Keratinocyte (primary cell): ENCODE measurements at regions not wholly inside any gene's neighbourhood (a gene's known extent, or its start where the extent isn't known, plus 50 kb on each side); places are given as distances from the start of the nearest gene placed in this dataset.

Experiments used
- DNase-seq: peaks from one replicate; pipeline ENCODE4 v3.0.0-alpha.2; 2011; ENCODE audit warnings: low read depth, missing footprints, low spot score
- FAIRE-seq: peaks from 2 replicates; lab custom pipeline; 2011; peaks lifted over from hg19 to GRCh38; lab: Jason Lieb, UNC
- H2AFZ ChIP-seq: 2 replicates; pipeline ENCODE4 v1.6.0; 2012; ENCODE audit warnings: low read length, control low read depth, inconsistent platforms; ENCODE audit not compliant: control insufficient read depth
- H3K27ac ChIP-seq: 2 replicates; pipeline ENCODE4 v1.5.1; 2011; ENCODE audit warnings: low read length; ENCODE audit not compliant: control insufficient read depth, insufficient read depth
- H3K27me3 ChIP-seq: 3 replicates; pipeline ENCODE4 v1.6.0; 2011; ENCODE audit warnings: low read length; ENCODE audit not compliant: control insufficient read depth, insufficient read depth; ENCODE audit errors: extremely low read depth
- H3K36me3 ChIP-seq, 2 experiments: 2 replicates in 1 of 2; 3 replicates in 1 of 2; pipeline ENCODE4 v1.5.1; 2011; ENCODE audit warnings: low read length in 2 of 2, mild to moderate bottlenecking in 1 of 2; ENCODE audit not compliant: control insufficient read depth in 2 of 2, insufficient read depth in 2 of 2; ENCODE audit errors: extremely low read depth in 1 of 2
- H3K4me1 ChIP-seq: 3 replicates; pipeline ENCODE4 v1.5.1; 2011; ENCODE audit warnings: low read length; ENCODE audit not compliant: control insufficient read depth, insufficient read depth; ENCODE audit errors: extremely low read depth
- H3K4me2 ChIP-seq: 3 replicates; pipeline ENCODE4 v1.6.0; 2011; ENCODE audit warnings: low read depth, low read length; ENCODE audit not compliant: control insufficient read depth, insufficient read depth; ENCODE audit errors: extremely low read depth
- H3K4me3 ChIP-seq, 3 experiments: fragments of 200-600 bp in 1 of 3; sonication (generic) in 1 of 3; 2 replicates in 2 of 3; 3 replicates in 1 of 3; pipeline ENCODE4 v1.5.1; 2011 to 2016; ENCODE audit warnings: low read length in 3 of 3, mild to moderate bottlenecking in 3 of 3, control low read depth in 2 of 3, inconsistent platforms in 1 of 3, low read depth in 1 of 3, mixed read lengths in 1 of 3, mixed run types in 1 of 3, moderate library complexity in 1 of 3; ENCODE audit not compliant: control insufficient read depth in 2 of 3, insufficient read depth in 2 of 3; ENCODE audit errors: extremely low read depth in 1 of 3
- H3K79me2 ChIP-seq: 2 replicates; pipeline ENCODE4 v1.6.0; 2012; ENCODE audit warnings: low read length; ENCODE audit not compliant: control insufficient read depth, insufficient read depth
- H3K9ac ChIP-seq: 3 replicates; pipeline ENCODE4 v1.6.0; 2011; ENCODE audit warnings: low read length; ENCODE audit not compliant: control insufficient read depth, insufficient read depth; ENCODE audit errors: extremely low read depth
- H3K9me1 ChIP-seq: 3 replicates; pipeline ENCODE4 v1.6.0; 2011; ENCODE audit warnings: low read length; ENCODE audit not compliant: control insufficient read depth, insufficient read depth; ENCODE audit errors: extremely low read depth
- H3K9me3 ChIP-seq: 2 replicates; pipeline ENCODE4 v1.5.1; 2012; ENCODE audit warnings: low read depth, low read length; ENCODE audit not compliant: control insufficient read depth
- H4K20me1 ChIP-seq: 3 replicates; pipeline ENCODE4 v1.6.0; 2011; ENCODE audit warnings: low read length; ENCODE audit not compliant: control insufficient read depth, insufficient read depth; ENCODE audit errors: extremely low read depth
- EZH2 ChIP-seq: IDR thresholded peaks from one replicate; pipeline ENCODE4 v1.6.1; 2012; ENCODE audit warnings: inconsistent platforms, mild to moderate bottlenecking, low read length, moderate library complexity
- dilution Hi-C: fragments of 300-500 bp; cut with MboI; formaldehyde crosslinking; loops from one replicate; pipeline ENCODE4 v1.7.0; 2020; ENCODE audit warnings: low sequenced_read_pairs; ENCODE audit not compliant: extremely low pct_ligation_motif_present
- TF ChIP-seq, protein P1 (sequence below), 3 experiments: IDR thresholded peaks in 1 of 3; conservative IDR thresholded peaks in 1 of 3; optimal IDR thresholded peaks in 1 of 3; 2 replicates in 2 of 3; 3 replicates in 1 of 3; pipeline versions ENCODE3 to v1.5.1; 2011; ENCODE audit warnings: low read length in 3 of 3, mild to moderate bottlenecking in 3 of 3, moderate library complexity in 2 of 3, control low read depth in 1 of 3, inconsistent platforms in 1 of 3; ENCODE audit not compliant: insufficient read depth in 2 of 3; ENCODE audit errors: extremely low read depth in 1 of 3

DNA sequence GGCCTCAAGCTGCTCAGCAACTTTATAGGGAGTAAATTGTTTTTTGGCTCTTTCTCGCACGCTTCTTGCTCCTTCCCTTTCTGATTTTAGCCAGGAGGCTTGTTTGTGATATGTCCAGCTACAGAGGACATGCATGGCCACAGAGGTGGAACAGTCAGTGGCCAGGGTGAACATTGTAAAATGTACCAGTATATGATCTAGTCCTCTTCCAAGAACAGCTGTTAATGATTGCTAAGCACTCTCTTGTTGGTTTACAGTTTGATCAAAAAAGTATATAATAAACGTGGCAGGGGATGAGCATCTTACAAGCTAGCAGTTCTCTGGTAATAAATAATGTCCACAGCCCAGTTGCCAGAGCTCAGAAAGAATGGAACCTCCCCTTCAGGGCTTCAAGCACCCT lies 461.7 kb upstream of the DYNLRB2 start:
- Histone ChIP-seq H3K9ac (no peak overlapping the region), H3K36me3 (no peaks in the 10 kb centered on the region), H3K9me3 (no peaks in the 10 kb centered on the region), H3K4me1 (no peaks in the 10 kb centered on the region), H4K20me1 (no peaks in the 10 kb centered on the region), H3K79me2 (no peaks in the 10 kb centered on the region), H3K9me1 (no peaks in the 10 kb centered on the region), H3K4me3 (no peak overlapping the region), H2AFZ (no peak overlapping the region), H3K27me3 (no peaks in the 10 kb centered on the region), H3K4me2 (no peak overlapping the region), H3K27ac (no peak overlapping the region)
- DNase-seq = no peak
- dilution Hi-C loops = no loop called here
- TF ChIP-seq, protein P1, sequence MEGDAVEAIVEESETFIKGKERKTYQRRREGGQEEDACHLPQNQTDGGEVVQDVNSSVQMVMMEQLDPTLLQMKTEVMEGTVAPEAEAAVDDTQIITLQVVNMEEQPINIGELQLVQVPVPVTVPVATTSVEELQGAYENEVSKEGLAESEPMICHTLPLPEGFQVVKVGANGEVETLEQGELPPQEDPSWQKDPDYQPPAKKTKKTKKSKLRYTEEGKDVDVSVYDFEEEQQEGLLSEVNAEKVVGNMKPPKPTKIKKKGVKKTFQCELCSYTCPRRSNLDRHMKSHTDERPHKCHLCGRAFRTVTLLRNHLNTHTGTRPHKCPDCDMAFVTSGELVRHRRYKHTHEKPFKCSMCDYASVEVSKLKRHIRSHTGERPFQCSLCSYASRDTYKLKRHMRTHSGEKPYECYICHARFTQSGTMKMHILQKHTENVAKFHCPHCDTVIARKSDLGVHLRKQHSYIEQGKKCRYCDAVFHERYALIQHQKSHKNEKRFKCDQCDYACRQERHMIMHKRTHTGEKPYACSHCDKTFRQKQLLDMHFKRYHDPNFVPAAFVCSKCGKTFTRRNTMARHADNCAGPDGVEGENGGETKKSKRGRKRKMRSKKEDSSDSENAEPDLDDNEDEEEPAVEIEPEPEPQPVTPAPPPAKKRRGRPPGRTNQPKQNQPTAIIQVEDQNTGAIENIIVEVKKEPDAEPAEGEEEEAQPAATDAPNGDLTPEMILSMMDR (optimal IDR thresholded peaks at IDR 0.05 in 1 of 3, IDR thresholded peaks at IDR 0.05 in 1 of 3, conservative IDR thresholded peaks at IDR 0.05 in 1 of 3; ENCODE audit: extremely low read depth in 1 of 3, insufficient read depth in 2 of 3, low read length in 3 of 3) = no peak
- no peak for TF ChIP-seq EZH2
- no peak for FAIRE-seq

- Histone ChIP-seq H3K4me2 (no peak overlapping the region), H2AFZ (no peak overlapping the region), H3K9ac (no peak overlapping the region), H3K36me3 (no peaks in the 10 kb centered on the region), H3K27ac (no peak overlapping the region), H3K9me3 (no peaks in the 10 kb centered on the region), H3K27me3 (no peaks in the 10 kb centered on the region), H3K79me2 (no peaks in the 10 kb centered on the region), H3K9me1 (no peaks in the 10 kb centered on the region), H3K4me1 (no peaks in the 10 kb centered on the region), H3K4me3 (no peak overlapping the region), H4K20me1 (no peaks in the 10 kb centered on the region)
- no peak for TF ChIP-seq EZH2
- TF ChIP-seq, protein P1 (optimal IDR thresholded peaks at IDR 0.05 in 1 of 3, IDR thresholded peaks at IDR 0.05 in 1 of 3, conservative IDR thresholded peaks at IDR 0.05 in 1 of 3; ENCODE audit: extremely low read depth in 1 of 3, insufficient read depth in 2 of 3, low read length in 3 of 3) = no peak
- dilution Hi-C loops = no loop called here
- FAIRE-seq (no peak), DNase-seq (no peak)
These were observed 463.1 kb upstream of the DYNLRB2 start for GRCh38 chr16:80077696-80078095.
